ENCODE measurements at regions not wholly inside any gene's neighbourhood (a gene's known extent, or its start where the extent isn't known, plus 50 kb on each side); places are given as distances from the start of the nearest gene placed in this dataset.

DNA sequence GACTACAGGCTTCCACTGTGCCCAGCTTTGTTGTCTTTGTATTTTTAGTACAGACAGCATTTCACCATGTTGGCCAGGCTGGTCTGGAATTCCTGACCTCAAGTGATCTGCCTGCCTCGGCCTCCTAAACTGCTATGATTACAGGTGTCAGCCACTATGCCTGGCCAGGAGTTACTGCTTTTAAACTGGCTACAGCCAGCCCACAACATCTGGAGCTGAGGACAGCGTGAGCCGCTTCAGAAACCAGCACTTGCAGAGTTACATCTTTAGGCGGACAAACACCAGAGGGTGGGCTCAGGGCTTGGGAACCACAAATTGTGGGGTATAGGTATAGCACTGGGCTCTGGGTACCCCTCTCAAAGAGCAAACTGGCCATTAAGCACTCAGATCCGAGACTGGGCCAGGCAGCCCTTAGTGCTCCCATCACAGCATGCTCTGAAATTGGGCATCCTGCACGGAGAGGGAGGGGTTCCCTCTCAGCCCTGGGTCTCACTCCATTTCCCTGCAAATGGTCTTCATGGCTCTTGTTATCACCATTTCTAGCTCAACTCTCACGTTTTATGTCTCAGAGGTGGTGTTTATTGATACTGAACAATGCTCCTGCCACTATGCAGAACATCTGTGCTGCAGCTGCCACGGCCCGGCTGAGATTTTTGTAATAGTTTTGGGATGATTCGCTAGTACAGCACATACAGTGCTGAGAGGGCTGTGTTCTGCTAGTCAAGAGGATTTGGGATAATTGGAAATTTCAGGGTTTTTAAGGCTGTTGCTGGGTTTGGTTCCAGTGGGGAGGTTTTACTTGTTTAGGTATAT is 146.4 kb upstream of the LYZL2 start:
- no peak overlapping the region for H3K4me3 ChIP-seq
- DNase-seq: no peak
- H3K9me3 ChIP-seq: peaks cover 0 to 7% (median 0%) of the 10 kb centered on the region in 3 donors
- H3K4me1 ChIP-seq: peaks cover 0 to 5% (median 0%) of the 10 kb centered on the region in 3 donors
- intact Hi-C loops (cut with DNase I): no loop called here
- H3K27ac ChIP-seq: peak overlapping the region in 2 of 4 donors; percentile 55 to 61
- 44 to 53% methylated on average over 6 to 8 of the region's 10 CpGs for WGBS, 2 donors
- TF ChIP-seq, protein P1, sequence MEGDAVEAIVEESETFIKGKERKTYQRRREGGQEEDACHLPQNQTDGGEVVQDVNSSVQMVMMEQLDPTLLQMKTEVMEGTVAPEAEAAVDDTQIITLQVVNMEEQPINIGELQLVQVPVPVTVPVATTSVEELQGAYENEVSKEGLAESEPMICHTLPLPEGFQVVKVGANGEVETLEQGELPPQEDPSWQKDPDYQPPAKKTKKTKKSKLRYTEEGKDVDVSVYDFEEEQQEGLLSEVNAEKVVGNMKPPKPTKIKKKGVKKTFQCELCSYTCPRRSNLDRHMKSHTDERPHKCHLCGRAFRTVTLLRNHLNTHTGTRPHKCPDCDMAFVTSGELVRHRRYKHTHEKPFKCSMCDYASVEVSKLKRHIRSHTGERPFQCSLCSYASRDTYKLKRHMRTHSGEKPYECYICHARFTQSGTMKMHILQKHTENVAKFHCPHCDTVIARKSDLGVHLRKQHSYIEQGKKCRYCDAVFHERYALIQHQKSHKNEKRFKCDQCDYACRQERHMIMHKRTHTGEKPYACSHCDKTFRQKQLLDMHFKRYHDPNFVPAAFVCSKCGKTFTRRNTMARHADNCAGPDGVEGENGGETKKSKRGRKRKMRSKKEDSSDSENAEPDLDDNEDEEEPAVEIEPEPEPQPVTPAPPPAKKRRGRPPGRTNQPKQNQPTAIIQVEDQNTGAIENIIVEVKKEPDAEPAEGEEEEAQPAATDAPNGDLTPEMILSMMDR (IDR thresholded peaks at IDR 0.05): no peak
- no peak for TF ChIP-seq POLR2A (IDR thresholded peaks at IDR 0.05)
- H3K27me3 ChIP-seq: no peaks in the 10 kb centered on the region
- H3K36me3 ChIP-seq: no peaks in the 10 kb centered on the region

DNA sequence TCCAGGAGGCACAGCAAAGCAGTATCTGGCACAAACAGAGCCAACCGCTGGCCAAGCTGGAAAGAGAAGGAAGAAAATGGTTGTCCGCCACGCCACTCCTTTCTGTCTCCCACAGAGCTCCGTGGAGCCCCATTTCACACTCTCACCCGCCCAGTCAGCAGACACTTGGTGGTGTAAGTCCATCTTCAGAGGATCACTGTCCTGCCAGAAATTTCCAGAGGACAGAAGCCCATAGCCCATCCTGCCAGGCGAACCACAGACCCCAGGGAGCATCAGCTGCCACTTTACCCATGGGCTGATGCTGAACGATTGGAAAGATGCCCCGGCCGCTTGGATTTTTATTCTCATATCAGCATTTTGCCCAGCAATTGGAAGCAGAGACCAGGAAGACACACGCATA is 144.7 kb upstream of the LYZL2 start:
- no peaks in the 10 kb centered on the region for H3K36me3 ChIP-seq
- H3K27me3 ChIP-seq: no peaks in the 10 kb centered on the region
- no peak for TF ChIP-seq POLR2A (IDR thresholded peaks at IDR 0.05)
- no peak for DNase-seq
- 83 to 94% methylated on average over 3 to 10 of the region's 10 CpGs for WGBS, 2 donors
- no peak overlapping the region for H3K27ac ChIP-seq
- H3K9me3 ChIP-seq: peaks cover 0 to 24% (median 13%) of the 10 kb centered on the region in 3 donors
- intact Hi-C loops (cut with DNase I): no loop called here
- H3K4me3 ChIP-seq: no peak overlapping the region
- peaks cover 0 to 5% (median 0%) of the 10 kb centered on the region in 3 donors for H3K4me1 ChIP-seq

DNA sequence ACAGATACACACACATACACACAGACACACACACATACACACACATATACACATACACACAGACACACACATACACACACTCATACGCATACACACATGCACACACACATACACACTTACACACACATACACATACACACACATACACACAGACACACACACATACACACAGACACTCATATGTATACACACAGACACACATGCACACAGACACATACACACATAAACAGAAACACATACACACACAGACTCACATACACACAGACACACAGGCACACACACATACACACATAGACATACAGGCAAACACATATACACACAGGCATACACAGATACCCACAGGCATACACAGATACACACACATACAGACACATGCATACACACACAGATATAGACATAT is 143.9 kb upstream of the LYZL2 start:
- no peaks in the 10 kb centered on the region for H3K36me3 ChIP-seq
- peaks cover 0 to 5% (median 0%) of the 10 kb centered on the region in 3 donors for H3K4me1 ChIP-seq
- no peaks in the 10 kb centered on the region for H3K27me3 ChIP-seq
- no peak overlapping the region for H3K27ac ChIP-seq
- WGBS, 2 donors: 64 to 75% methylated on average over 1 of the region's 1 CpG
- no peak for DNase-seq
- intact Hi-C loops (cut with DNase I): no loop called here
- no peak for TF ChIP-seq POLR2A (IDR thresholded peaks at IDR 0.05)
- TF ChIP-seq, protein P1 (IDR thresholded peaks at IDR 0.05): no peak
- H3K9me3 ChIP-seq: peaks cover 0 to 25% (median 13%) of the 10 kb centered on the region in 3 donors
- no peak overlapping the region for H3K4me3 ChIP-seq

DNA sequence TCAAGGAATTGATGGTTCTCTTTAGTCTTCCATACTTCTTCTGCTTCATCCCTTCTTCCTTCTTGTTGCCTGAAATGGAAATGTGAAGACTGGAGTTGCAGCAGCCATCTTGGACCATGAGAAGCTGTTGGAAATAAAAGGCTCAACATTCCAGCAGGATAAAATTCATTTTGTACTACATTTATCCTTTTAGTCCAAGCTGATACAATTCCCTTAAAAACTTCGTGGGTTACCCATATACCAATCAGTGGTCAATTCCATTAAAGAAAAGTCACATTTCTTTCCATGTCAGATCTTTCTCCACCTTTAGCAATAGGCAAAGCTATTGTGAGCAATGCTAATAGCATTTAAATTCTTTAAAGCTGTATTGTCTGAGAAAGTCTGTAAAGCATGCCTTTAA is 141.3 kb upstream of the LYZL2 start:
- intact Hi-C loops (cut with DNase I): no loop called here
- H3K4me1 ChIP-seq: peaks cover 0 to under 1% (median 0%) of the 10 kb centered on the region in 3 donors
- no peak for TF ChIP-seq POLR2A (IDR thresholded peaks at IDR 0.05)
- TF ChIP-seq, protein P1 (IDR thresholded peaks at IDR 0.05): no peak
- 18 to 29% methylated on average over 1 of the region's 1 CpG for WGBS, 2 donors
- H3K9me3 ChIP-seq: peaks cover 0 to 25% (median 13%) of the 10 kb centered on the region in 3 donors
- no peaks in the 10 kb centered on the region for H3K27me3 ChIP-seq
- H3K27ac ChIP-seq: no peak overlapping the region
- DNase-seq: no peak
- no peaks in the 10 kb centered on the region for H3K36me3 ChIP-seq
- no peak overlapping the region for H3K4me3 ChIP-seq

DNA sequence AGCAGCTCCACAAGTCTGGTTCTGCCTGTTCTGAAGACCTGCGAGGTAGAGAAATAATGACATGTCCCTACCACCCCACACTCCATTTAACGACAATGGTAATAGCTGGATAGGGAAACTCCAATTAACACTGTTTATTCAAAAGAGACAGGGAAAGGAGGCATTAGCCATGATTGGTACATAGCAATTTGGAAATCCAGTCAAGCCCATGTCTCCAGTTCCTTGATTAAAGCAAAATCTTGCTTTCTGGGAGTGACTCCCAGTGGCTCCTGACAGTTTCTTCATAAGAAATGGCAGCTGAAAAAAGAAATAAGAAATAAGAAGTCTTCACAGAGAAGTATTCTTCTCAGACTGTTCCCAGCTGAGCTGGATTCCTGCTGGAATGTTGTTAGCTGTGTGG is 140.7 kb upstream of the LYZL2 start:
- Histone ChIP-seq H3K9me3 (peaks cover 0 to 25% (median 13%) of the 10 kb centered on the region in 3 donors), H3K27ac (no peak overlapping the region), H3K27me3 (no peaks in the 10 kb centered on the region), H3K4me3 (no peak overlapping the region), H3K4me1 (no peaks in the 10 kb centered on the region), H3K36me3 (no peaks in the 10 kb centered on the region)
- intact Hi-C loops (cut with DNase I): no loop called here
- WGBS, 2 donors: 82 to 100% methylated on average over 2 of the region's 2 CpGs
- TF ChIP-seq POLR2A (IDR thresholded peaks at IDR 0.05): no peak
- TF ChIP-seq, protein P1 (IDR thresholded peaks at IDR 0.05): no peak
- DNase-seq: no peak
